Caco-2 (cell line): ENCODE measurements at regions not wholly inside any gene's neighbourhood (a gene's known extent, or its start where the extent isn't known, plus 50 kb on each side); places are given as distances from the start of the nearest gene placed in this dataset.

ENCODE experiments used
- BruUV-seq: library from RNA; stranded (reverse); fragments of 400-500 nt; replicated peaks from 2 replicates; lab custom pipeline; 2021; lab: Mats Ljungman, UMichigan
- CTCF ChIA-PET: fragments of 300-600 bp; sonication (Branson Sonifier 250); formaldehyde crosslinking; loops from one replicate; lab custom pipeline; 2022; ENCODE audit warnings: antibody characterized with exemption; lab: Charles Lee
- POLR2A ChIA-PET: fragments of 300-600 bp; sonication (Branson Sonifier 250); formaldehyde crosslinking; loops from one replicate; lab custom pipeline; 2022; ENCODE audit warnings: antibody characterized with exemption; lab: Charles Lee
- DNase-seq, 2 experiments: peaks; one replicate each; pipeline versions ENCODE4 v3.0.0 to v3.0.0-alpha.2; 2020 to 2022
- H3K27me3 ChIP-seq: replicated peaks from 2 replicates; pipeline ENCODE4 v1.6.0; 2011; ENCODE audit warnings: low read length; ENCODE audit not compliant: control insufficient read depth, insufficient read depth
- H3K36me3 ChIP-seq: 2 replicates; pipeline ENCODE4 v1.5.1; 2011; ENCODE audit warnings: low read length; ENCODE audit not compliant: control insufficient read depth, insufficient read depth
- H3K4me1 ChIP-seq: fragments of 250-450 bp; sonication (Bioruptor Pico); 2 replicates; pipeline ENCODE4 v1.5.1; 2020; ENCODE audit warnings: mild to moderate bottlenecking
- H3K4me3 ChIP-seq: 2 replicates; pipeline ENCODE4 v1.5.1; 2011; ENCODE audit warnings: low read depth, mild to moderate bottlenecking, control low read depth, low read length
- H3K9me3 ChIP-seq: fragments of 250-450 bp; sonication (Bioruptor Pico); 2 replicates; pipeline ENCODE4 v1.5.1; 2020; ENCODE audit warnings: mild to moderate bottlenecking, moderate library complexity
- H3K27ac Mint-ChIP-seq: one replicate; pipeline ENCODE4 v1.8.0; 2022; ENCODE audit warnings: mixed read lengths; ENCODE audit not compliant: unreplicated experiment
- H3K27me3 Mint-ChIP-seq: one replicate; pipeline ENCODE4 v1.8.0; 2022; ENCODE audit warnings: mixed read lengths; ENCODE audit not compliant: insufficient read depth, unreplicated experiment
- H3K36me3 Mint-ChIP-seq: one replicate; pipeline ENCODE4 v1.8.0; 2022; ENCODE audit warnings: mild to moderate bottlenecking, mixed read lengths; ENCODE audit not compliant: insufficient read depth, unreplicated experiment
- H3K4me1 Mint-ChIP-seq: one replicate; pipeline ENCODE4 v1.8.0; 2022; ENCODE audit warnings: low read depth, mixed read lengths; ENCODE audit not compliant: unreplicated experiment
- H3K4me3 Mint-ChIP-seq: one replicate; pipeline ENCODE4 v1.8.0; 2022; ENCODE audit warnings: mild to moderate bottlenecking, moderate library complexity, mixed read lengths; ENCODE audit not compliant: unreplicated experiment
- H3K9me3 Mint-ChIP-seq: one replicate; pipeline ENCODE4 v1.8.0; 2022; ENCODE audit warnings: mixed read lengths; ENCODE audit not compliant: unreplicated experiment
- CTCF ChIP-seq, 2 experiments: fragments of 200-600 bp in 1 of 2; IDR thresholded peaks; 1 replicate in 1 of 2; 2 replicates in 1 of 2; pipeline versions ENCODE4 v1.5.1 to v1.8.0; 2011 to 2022; ENCODE audit warnings: antibody characterized with exemption in 1 of 2, control low read depth in 1 of 2, inconsistent platforms in 1 of 2, low read depth in 1 of 2, low read length in 1 of 2, mild to moderate bottlenecking in 1 of 2, moderate library complexity in 1 of 2; ENCODE audit not compliant: insufficient read depth in 1 of 2, severe bottlenecking in 1 of 2, unreplicated experiment in 1 of 2
- intact Hi-C: fragments of 100-400 bp; cut with micrococcal nuclease; formaldehyde crosslinking; loops from one replicate; pipeline ENCODE4 v1.10.0; 2022; ENCODE audit not compliant: unreplicated experiment

DNA sequence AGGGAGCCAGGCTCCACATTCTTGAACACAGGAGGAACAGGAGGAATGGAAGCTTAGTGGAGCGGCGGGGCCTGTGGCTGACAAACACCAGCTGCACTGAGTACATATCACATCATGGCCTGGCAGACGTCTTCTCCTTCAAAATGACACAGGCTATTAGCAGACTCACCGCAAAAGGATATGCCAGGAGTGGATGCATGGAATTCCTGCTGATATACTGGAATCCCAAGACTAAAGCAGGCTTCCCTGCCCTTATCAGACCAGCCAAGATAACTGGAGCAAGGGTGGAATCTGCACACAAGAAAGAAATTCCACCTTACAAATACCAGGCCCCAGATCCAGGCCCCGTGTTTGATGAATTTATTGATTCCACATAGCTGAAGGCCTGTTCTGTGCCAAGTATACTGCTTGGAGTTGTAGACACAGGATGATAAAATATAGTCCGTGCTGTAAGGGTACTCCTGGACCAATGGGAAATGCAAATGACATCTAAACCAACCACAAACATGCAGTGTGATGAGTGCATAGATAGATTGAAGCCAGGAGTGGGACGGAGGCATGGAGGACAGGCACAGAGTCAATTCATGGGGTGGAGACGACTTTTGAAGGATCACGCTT lies 480.5 kb upstream of the ZMIZ1 start:
- intact Hi-C loops = loop anchor here (1.0 to 5.0 kb wide), 11 partner anchors 53 to 609 kb away; no protein-coding TSS in a partner anchor
- H3K36me3 Mint-ChIP-seq = peaks cover 6% of the 10 kb centered on the region

DNA sequence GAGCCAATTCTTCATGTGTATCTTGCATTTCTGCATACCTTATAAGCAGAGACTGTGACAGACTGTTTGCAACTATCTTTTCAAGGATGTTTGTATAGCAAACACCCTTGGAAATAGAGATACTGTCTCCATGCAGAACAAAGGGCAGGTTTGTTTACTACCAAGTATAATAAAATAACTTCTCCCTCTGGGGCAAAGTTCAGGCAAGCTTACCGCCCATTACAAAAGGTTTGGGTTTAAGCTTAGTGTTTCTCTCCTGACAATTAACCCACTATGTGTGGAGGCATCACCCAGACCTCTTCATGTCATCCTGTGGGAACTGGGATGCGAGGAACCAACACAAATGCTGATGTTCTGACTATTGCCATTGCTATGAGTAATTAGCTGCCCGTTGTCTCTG lies 479.1 kb upstream of the ZMIZ1 start:
- ChIA-PET POLR2A (interaction anchor here (1.0 to 1.1 kb wide), 3 partner anchors 155 to 469 kb away, joined by 3 to 7 read pairs (median 3); no protein-coding TSS in a partner anchor), CTCF (interaction anchor here (0.5 to 1.0 kb wide), 4 partner anchors 357 to 567 kb away, joined by 3 to 4 read pairs (median 4); partner anchors contain the start of gene POLR3A)
- Mint-ChIP-seq H3K36me3 (peaks cover 6% of the 10 kb centered on the region), H3K4me1 (peaks cover 45% of the 10 kb centered on the region), H3K27me3 (no peaks in the 10 kb centered on the region), H3K4me3 (peak overlapping the region; percentile 43), H3K9me3 (no peaks in the 10 kb centered on the region), H3K27ac (peak overlapping the region; percentile 94)
- Histone ChIP-seq H3K9me3 (no peaks in the 10 kb centered on the region; the same call in 1 of the 2 replicates), H3K27me3 (no peaks in the 10 kb centered on the region), H3K4me3 (no peak overlapping the region), H3K4me1 (peaks cover 71% of the 10 kb centered on the region), H3K36me3 (no peaks in the 10 kb centered on the region)
- no TSS peak for BruUV-seq
- intact Hi-C loops = loop anchor here (1.0 to 5.0 kb wide), 10 partner anchors 67 to 608 kb away; no protein-coding TSS in a partner anchor
- DNase-seq = peak; percentile 83 to 86
- TF ChIP-seq CTCF (IDR thresholded peaks at IDR 0.05; ENCODE audit: insufficient read depth in 1 of 2, low read depth in 1 of 2, low read length in 1 of 2, severe bottlenecking in 1 of 2, unreplicated experiment in 1 of 2) = no peak

More for the DNA sequence above, 480.5 kb upstream of the ZMIZ1 start:
- H3K27me3 Mint-ChIP-seq = no peaks in the 10 kb centered on the region
- Histone ChIP-seq H3K9me3 (no peaks in the 10 kb centered on the region; the same call in 1 of the 2 replicates), H3K4me1 (peaks cover 71% of the 10 kb centered on the region), H3K4me3 (no peak overlapping the region), H3K27me3 (no peaks in the 10 kb centered on the region), H3K36me3 (no peaks in the 10 kb centered on the region)
- H3K27ac Mint-ChIP-seq = peak overlapping the region; percentile 94
- no peak for TF ChIP-seq CTCF (IDR thresholded peaks at IDR 0.05; ENCODE audit: insufficient read depth in 1 of 2, low read depth in 1 of 2, low read length in 1 of 2, severe bottlenecking in 1 of 2, unreplicated experiment in 1 of 2)
- ChIA-PET CTCF (interaction anchor here (0.6 to 1.4 kb wide), 3 partner anchors 17 to 539 kb away, joined by 3 to 4 read pairs (median 4); no protein-coding TSS in a partner anchor), POLR2A (no interaction called here)
- H3K9me3 Mint-ChIP-seq = peaks cover 5% of the 10 kb centered on the region
- BruUV-seq = no TSS peak
- peaks cover 53% of the 10 kb centered on the region for H3K4me1 Mint-ChIP-seq
- peak overlapping the region; percentile 43 for H3K4me3 Mint-ChIP-seq
- peak; percentile 86 to 94 for DNase-seq

DNA sequence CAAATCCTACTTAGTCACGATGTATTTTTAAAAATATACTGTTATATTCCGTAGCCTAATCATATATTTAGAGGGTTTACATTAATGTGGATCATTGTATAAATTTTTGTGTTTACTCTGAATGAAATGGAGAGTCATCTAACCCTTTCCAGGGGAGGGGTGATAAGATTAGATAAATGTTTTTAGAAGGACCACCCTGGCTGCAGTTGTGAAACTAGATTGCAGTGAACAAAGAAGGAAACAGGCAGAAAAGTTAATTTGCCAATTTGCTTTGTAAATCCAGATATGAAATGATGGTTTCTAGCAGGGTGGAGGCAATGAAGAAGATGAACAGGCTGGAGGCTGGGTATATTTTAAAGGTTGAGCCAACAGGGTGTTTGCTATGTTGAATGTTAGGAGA lies 477.7 kb upstream of the ZMIZ1 start:
- intact Hi-C loops = no loop called here
- peaks cover 6% of the 10 kb centered on the region for H3K36me3 Mint-ChIP-seq

More for the DNA sequence above, 477.7 kb upstream of the ZMIZ1 start:
- BruUV-seq = no TSS peak
- H3K36me3 ChIP-seq = no peaks in the 10 kb centered on the region
- Mint-ChIP-seq H3K27me3 (no peaks in the 10 kb centered on the region), H3K9me3 (no peaks in the 10 kb centered on the region), H3K4me1 (peaks cover 45% of the 10 kb centered on the region), H3K4me3 (no peak overlapping the region), H3K27ac (peak overlapping the region; percentile 94)
- no peak for TF ChIP-seq CTCF (IDR thresholded peaks at IDR 0.05; ENCODE audit: insufficient read depth in 1 of 2, low read depth in 1 of 2, low read length in 1 of 2, severe bottlenecking in 1 of 2, unreplicated experiment in 1 of 2)
- peaks cover 60% of the 10 kb centered on the region for H3K4me1 ChIP-seq
- DNase-seq = no peak
- H3K27me3 ChIP-seq = no peaks in the 10 kb centered on the region
- CTCF ChIA-PET = no interaction called here
- H3K4me3 ChIP-seq = no peak overlapping the region
- no peaks in the 10 kb centered on the region; the same call in 1 of the 2 replicates for H3K9me3 ChIP-seq
- POLR2A ChIA-PET = no interaction called here
